Right lobe of liver (tissue), 4 donors: ENCODE measurements at regions not wholly inside any gene's neighbourhood (a gene's known extent, or its start where the extent isn't known, plus 50 kb on each side); places are given as distances from the start of the nearest gene placed in this dataset.
"Not testable (repeated sequence)": the region's sequence is repeated elsewhere in the genome, so short reads cannot be mapped to it uniquely, and the experiment has no call there.

Experiments used
- CTCF ChIP-seq, 4 donors: fragments of 200-600 bp in 3 of 4; fragments of 450-650 bp in 1 of 4; IDR thresholded peaks; one replicate each; pipeline versions ENCODE4 v1.5.1 to v1.8.0; 2016 to 2022; ENCODE audit warnings: antibody characterized with exemption in 4 of 4, mild to moderate bottlenecking in 2 of 4
- POLR2A ChIP-seq: fragments of 450-650 bp; IDR thresholded peaks from one replicate; pipeline ENCODE4 v1.6.1; 2017; ENCODE audit warnings: antibody characterized with exemption, mild to moderate bottlenecking
- donor health status: DM: no; HTN: no; CAD: no.
- donor health status: DM: no; HTN: no; CAD: no.
- donor health status: DM: no; HTN: yes; CAD: no.

- TF ChIP-seq POLR2A; CTCF (IDR thresholded peaks at IDR 0.05): not testable (repeated sequence)
These were observed 527.8 kb downstream of the FOXD4L4 start for GRCh38 chr9:66264786-66265185.
